CD14-positive monocyte (primary cell): ENCODE measurements at regions not wholly inside any gene's neighbourhood (a gene's known extent, or its start where the extent isn't known, plus 50 kb on each side); places are given as distances from the start of the nearest gene placed in this dataset.
A peak's percentile ranks its signal among the peaks of the same experiment; 100 is the strongest.
"Not testable (repeated sequence)": the region's sequence is repeated elsewhere in the genome, so short reads cannot be mapped to it uniquely, and the experiment has no call there.

Source experiments
- DNase-seq, 3 donors: peaks; one replicate each; pipeline ENCODE4 v3.0.0-alpha.2; 2011 to 2022
- H2AFZ ChIP-seq: 2 replicates; pipeline ENCODE4 v1.6.0; 2012; ENCODE audit warnings: mild to moderate bottlenecking, low read depth, low read length, inconsistent platforms; ENCODE audit not compliant: insufficient read depth, poor library complexity, severe bottlenecking
- H3K27ac ChIP-seq, 2 donors: 1 replicate in 1 of 2; 2 replicates in 1 of 2; pipeline ENCODE4 v1.5.1; 2012 to 2013; ENCODE audit warnings: low read length in 2 of 2, control low read depth in 1 of 2, inconsistent platforms in 1 of 2, low read depth in 1 of 2, mild to moderate bottlenecking in 1 of 2
- H3K27me3 ChIP-seq, 2 donors: one replicate each; pipeline versions ENCODE4 v1.6.0 to v1.6.1; 2011 to 2013; ENCODE audit warnings: low read length in 2 of 2; ENCODE audit not compliant: control insufficient read depth in 2 of 2, insufficient read depth in 2 of 2
- H3K36me3 ChIP-seq, 2 donors: replicated peaks in 1 of 2; 1 replicate in 1 of 2; 2 replicates in 1 of 2; pipeline versions ENCODE4 v1.5.1 to v1.6.1; 2012 to 2013; ENCODE audit warnings: low read length in 2 of 2, control low read depth in 1 of 2, inconsistent platforms in 1 of 2, mild to moderate bottlenecking in 1 of 2; ENCODE audit not compliant: insufficient read depth in 2 of 2, control insufficient read depth in 1 of 2
- H3K4me1 ChIP-seq, 2 donors: 1 replicate in 1 of 2; 2 replicates in 1 of 2; pipeline versions ENCODE4 v1.5.1 to v1.6.1; 2012 to 2013; ENCODE audit warnings: low read length in 2 of 2, control low read depth in 1 of 2, inconsistent platforms in 1 of 2, mild to moderate bottlenecking in 1 of 2, moderate library complexity in 1 of 2; ENCODE audit not compliant: insufficient read depth in 2 of 2, control insufficient read depth in 1 of 2
- H3K4me2 ChIP-seq: replicated peaks from 2 replicates; pipeline ENCODE3; 2012; ENCODE audit warnings: low read length, moderate library complexity, mild to moderate bottlenecking; ENCODE audit not compliant: poor library complexity, severe bottlenecking; ENCODE audit errors: extremely low read depth
- H3K4me3 ChIP-seq, 3 experiments: fragments of 200-600 bp in 1 of 3; sonication (generic) in 1 of 3; replicated peaks in 1 of 3; 1 replicate in 2 of 3; 2 replicates in 1 of 3; pipeline ENCODE4 v1.5.1; 2011 to 2013; ENCODE audit warnings: low read length in 3 of 3, mild to moderate bottlenecking in 3 of 3, control low read depth in 2 of 3, low read depth in 2 of 3, inconsistent platforms in 1 of 3, moderate library complexity in 1 of 3
- H3K79me2 ChIP-seq: 2 replicates; pipeline ENCODE4 v1.6.0; 2012; ENCODE audit warnings: mild to moderate bottlenecking, control low read depth, inconsistent platforms, low read length, moderate library complexity; ENCODE audit not compliant: insufficient read depth
- H3K9ac ChIP-seq: 2 replicates; pipeline ENCODE4 v1.6.0; 2017; ENCODE audit warnings: low read length, mild to moderate bottlenecking; ENCODE audit not compliant: insufficient read depth, poor library complexity, severe bottlenecking
- H3K9me3 ChIP-seq, 2 donors: replicated peaks in 1 of 2; 1 replicate in 1 of 2; 2 replicates in 1 of 2; pipeline versions ENCODE4 v1.5.1 to v1.6.1; 2012 to 2013; ENCODE audit warnings: low read length in 2 of 2, control low read depth in 1 of 2; ENCODE audit not compliant: control insufficient read depth in 1 of 2, insufficient read depth in 1 of 2
- H4K20me1 ChIP-seq: 2 replicates; pipeline ENCODE4 v1.6.0; 2012; ENCODE audit warnings: mild to moderate bottlenecking, low read length, control low read depth, moderate library complexity; ENCODE audit not compliant: insufficient read depth
- H3K27ac Mint-ChIP-seq, 7 donors: one replicate each; pipeline ENCODE4 v1.8.0; 2020; ENCODE audit warnings: mild to moderate bottlenecking in 7 of 7, mixed read lengths in 7 of 7, moderate library complexity in 6 of 7, inconsistent platforms in 2 of 7
- H3K27me3 Mint-ChIP-seq, 3 donors: one replicate each; pipeline ENCODE4 v1.8.0; 2021 to 2022; ENCODE audit warnings: low read depth in 3 of 3, mild to moderate bottlenecking in 3 of 3, mixed read lengths in 3 of 3, moderate library complexity in 3 of 3, inconsistent platforms in 1 of 3
- H3K36me3 Mint-ChIP-seq, 2 donors: one replicate each; pipeline ENCODE4 v1.8.0; 2020; ENCODE audit warnings: mixed read lengths in 2 of 2, inconsistent platforms in 1 of 2, mild to moderate bottlenecking in 1 of 2
- H3K4me1 Mint-ChIP-seq: one replicate; pipeline ENCODE4 v1.8.0; 2020; ENCODE audit warnings: mild to moderate bottlenecking, mixed read lengths
- H3K4me3 Mint-ChIP-seq, 2 donors: one replicate each; pipeline ENCODE4 v1.8.0; 2020; ENCODE audit warnings: mild to moderate bottlenecking in 2 of 2, mixed read lengths in 2 of 2, moderate library complexity in 1 of 2
- H3K9me3 Mint-ChIP-seq, 7 donors: one replicate each; pipeline ENCODE4 v1.8.0; 2020 to 2022; ENCODE audit warnings: mixed read lengths in 7 of 7, mild to moderate bottlenecking in 6 of 7, moderate library complexity in 6 of 7, inconsistent platforms in 2 of 7
- CTCF ChIP-seq: fragments of 200-600 bp; IDR thresholded peaks from one replicate; pipeline ENCODE4 v1.8.0; 2022; ENCODE audit warnings: antibody characterized with exemption, mild to moderate bottlenecking
- WGBS: methylation state at CpG from one replicate; pipeline ENCODE4 v1.1.5; 2013; ENCODE audit warnings: missing lambda C conversion rate; ENCODE audit not compliant: insufficient coverage; 5-methylcytosine and 5-hydroxymethylcytosine counted together
- intact Hi-C, 2 donors: fragments of 100-400 bp; cut with micrococcal nuclease; formaldehyde crosslinking; loops; one replicate each; pipeline versions ENCODE4 v1.15.0 to v1.15.1; 2023

GRCh38 chr15:22243440-22244130, 163.3 kb downstream of the OR4M2 start:
- H3K27me3 ChIP-seq: no peaks in the 10 kb centered on the region
- intact Hi-C loops: loop anchor here in 1 of 2 donors (10.0 kb wide), 1 partner anchor 1879 kb away; no protein-coding TSS in a partner anchor
- no peak overlapping the region for H3K4me3 Mint-ChIP-seq

GRCh38 chr15:22249511-22249910, 169.2 kb downstream of the OR4M2 start:
- not testable (repeated sequence) for H4K20me1 ChIP-seq, H3K4me3 Mint-ChIP-seq, H3K9ac ChIP-seq, H3K27ac Mint-ChIP-seq, H3K79me2 ChIP-seq, H3K4me3 ChIP-seq, H3K27ac ChIP-seq, H3K9me3 ChIP-seq, H3K27me3 ChIP-seq, H2AFZ ChIP-seq, DNase-seq, H3K4me2 ChIP-seq, H3K36me3 Mint-ChIP-seq, H3K9me3 Mint-ChIP-seq, H3K36me3 ChIP-seq
- WGBS: 100% methylated on average over 3 of the region's 7 CpGs
- intact Hi-C loops: loop anchor here in 1 of 2 donors (10.0 kb wide), 1 partner anchor 1885 kb away; no protein-coding TSS in a partner anchor
- peaks cover 20% of the 10 kb centered on the region for H3K4me1 Mint-ChIP-seq
- H3K4me1 ChIP-seq: peaks cover 13 to 17% of the 10 kb centered on the region in 2 donors
- H3K27me3 Mint-ChIP-seq: peaks cover 4 to 25% (median 15%) of the 10 kb centered on the region in 3 donors

More at GRCh38 chr15:22243440-22244130, 163.3 kb downstream of the OR4M2 start:
- no peak overlapping the region for H3K27ac ChIP-seq
- no peak overlapping the region for H3K9ac ChIP-seq
- H3K27me3 Mint-ChIP-seq: peaks cover 0 to 10% (median 4%) of the 10 kb centered on the region in 3 donors
- 86% methylated on average over 5 of the region's 8 CpGs for WGBS
- no peak overlapping the region for H3K4me2 ChIP-seq
- no peaks in the 10 kb centered on the region for H3K36me3 Mint-ChIP-seq
- TF ChIP-seq CTCF: no peak
- H3K9me3 ChIP-seq: no peaks in the 10 kb centered on the region
- H3K4me3 ChIP-seq: no peak overlapping the region
- peak overlapping the region in 1 of 7 donors; percentile 35 for H3K27ac Mint-ChIP-seq
- peaks cover 7% of the 10 kb centered on the region for H3K4me1 Mint-ChIP-seq
- H2AFZ ChIP-seq: no peak overlapping the region
- H3K9me3 Mint-ChIP-seq: peaks cover 0 to 6% (median 2%) of the 10 kb centered on the region in 7 donors
- H4K20me1 ChIP-seq: no peaks in the 10 kb centered on the region
- no peaks in the 10 kb centered on the region for H3K79me2 ChIP-seq
- H3K4me1 ChIP-seq: peaks cover 6 to 13% of the 10 kb centered on the region in 2 donors
- no peaks in the 10 kb centered on the region for H3K36me3 ChIP-seq
- no peak for DNase-seq

GRCh38 chr15:22250501-22251290, 170.4 kb downstream of the OR4M2 start:
- H3K27me3 ChIP-seq, H3K9ac ChIP-seq, H3K36me3 Mint-ChIP-seq, H3K36me3 ChIP-seq, H3K9me3 Mint-ChIP-seq, H2AFZ ChIP-seq, H4K20me1 ChIP-seq, H3K4me3 ChIP-seq, H3K4me2 ChIP-seq, H3K27ac ChIP-seq, intact Hi-C loops, H3K79me2 ChIP-seq, H3K9me3 ChIP-seq: not testable (repeated sequence)
- Mint-ChIP-seq H3K27me3 (peaks cover 6 to 31% (median 19%) of the 10 kb centered on the region in 3 donors), H3K4me3 (peak overlapping the region in 1 of 2 donors; percentile 3), H3K4me1 (peaks cover 26% of the 10 kb centered on the region), H3K27ac (peak overlapping the region in 1 of 7 donors; percentile 13)
- peaks cover 15 to 19% of the 10 kb centered on the region in 2 donors for H3K4me1 ChIP-seq
- 79% methylated on average over 17 of the region's 18 CpGs for WGBS
- peak in 2 of 3 donors; percentile 2 to 50 for DNase-seq
